ENCODE measurements at regions not wholly inside any gene's neighbourhood (a gene's known extent, or its start where the extent isn't known, plus 50 kb on each side); places are given as distances from the start of the nearest gene placed in this dataset.

GRCh38 chr2:120593921-120594686 is 141.6 kb upstream of the GLI2 start:
- Mint-ChIP-seq H3K4me3 (no peak overlapping the region), H3K27me3 (peaks cover 18% of the 10 kb centered on the region), H3K9me3 (no peaks in the 10 kb centered on the region), H3K36me3 (ENCODE audit: low read depth) (no peaks in the 10 kb centered on the region), H3K4me1 (ENCODE audit: low read depth) (no peaks in the 10 kb centered on the region), H3K27ac (no peak overlapping the region)
- intact Hi-C loops (cut with DNase I, micrococcal nuclease): no loop called here
- H3K4me1 ChIP-seq (ENCODE audit: insufficient read depth, low read length): no peaks in the 10 kb centered on the region
- POLR2A ChIA-PET: no interaction called here
- TF ChIP-seq CTCF (IDR thresholded peaks at IDR 0.05): no peak
- CTCF ChIA-PET: no interaction called here
- DNase-seq (no peak), ATAC-seq (ENCODE audit: poor library complexity) (no peak)
- H3K9me3 ChIP-seq (ENCODE audit: control insufficient read depth in 1 of 2, insufficient read depth in 1 of 2, low read length in 2 of 2): no peaks in the 10 kb centered on the region
- H3K4me3 ChIP-seq (ENCODE audit: low read length): no peak overlapping the region
- H3K36me3 ChIP-seq (ENCODE audit: insufficient read depth, low read length): no peaks in the 10 kb centered on the region
- no peak overlapping the region for H3K27ac ChIP-seq (ENCODE audit: low read depth in 1 of 2, low read length in 2 of 2)
- peaks cover 0 to 2% of the 10 kb centered on the region in 2 experiments for H3K27me3 ChIP-seq (ENCODE audit: control insufficient read depth in 1 of 2, insufficient read depth in 2 of 2, low read length in 2 of 2)

DNA sequence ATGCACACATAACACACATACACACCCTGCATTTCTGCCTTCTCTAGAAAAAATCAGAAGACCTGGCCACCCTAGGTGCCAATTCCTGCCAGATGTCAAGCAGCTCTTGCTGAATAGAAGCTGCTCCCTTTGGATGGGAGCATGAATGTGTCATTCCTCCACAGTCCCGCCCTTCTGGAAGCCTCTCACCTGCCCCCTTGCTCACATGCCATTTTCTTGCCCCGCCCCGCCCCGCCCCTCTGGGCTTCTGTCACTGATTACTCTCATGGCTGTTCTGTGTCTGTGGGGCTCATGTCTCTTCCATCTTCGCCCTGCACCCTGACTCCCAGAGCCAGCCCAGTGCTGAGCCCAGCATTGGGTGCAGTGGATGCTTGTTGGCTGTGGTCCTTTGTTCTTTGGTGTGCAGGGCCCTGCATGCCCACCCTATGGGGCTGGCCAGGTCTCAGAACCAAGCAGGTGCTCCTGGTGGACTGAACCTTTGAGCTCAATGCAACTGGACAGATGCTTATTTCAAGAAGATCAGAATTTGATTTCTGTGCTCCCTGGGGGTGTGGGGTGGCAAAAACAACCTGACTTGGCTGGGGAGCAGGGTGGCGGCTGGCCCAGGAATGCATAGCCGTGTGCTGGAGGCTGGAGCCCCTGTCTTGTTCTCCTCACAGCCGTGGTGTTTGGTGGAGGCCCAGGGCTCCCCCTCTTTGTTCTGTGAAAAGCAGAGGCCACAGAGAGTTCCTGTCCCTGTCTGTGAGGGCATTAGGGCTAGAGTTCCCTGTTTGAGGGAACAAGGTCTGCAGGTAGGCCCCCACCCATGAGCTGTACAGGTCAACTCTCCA is 140.6 kb upstream of the GLI2 start:
- no peak overlapping the region for H3K27ac ChIP-seq (ENCODE audit: low read depth in 1 of 2, low read length in 2 of 2)

GRCh38 chr2:120595739-120596138 is 139.9 kb upstream of the GLI2 start:
- ChIA-PET POLR2A (no interaction called here), CTCF (no interaction called here)
- intact Hi-C loops (cut with DNase I, micrococcal nuclease): no loop called here
- Histone ChIP-seq H3K4me3 (ENCODE audit: low read length) (no peak overlapping the region), H3K9me3 (ENCODE audit: control insufficient read depth in 1 of 2, insufficient read depth in 1 of 2, low read length in 2 of 2) (peaks cover 0 to 5% of the 10 kb centered on the region in 2 experiments), H3K36me3 (ENCODE audit: insufficient read depth, low read length) (no peaks in the 10 kb centered on the region), H3K4me1 (ENCODE audit: insufficient read depth, low read length) (no peaks in the 10 kb centered on the region), H3K27ac (ENCODE audit: low read depth in 1 of 2, low read length in 2 of 2) (no peak overlapping the region), H3K27me3 (ENCODE audit: control insufficient read depth in 1 of 2, insufficient read depth in 2 of 2, low read length in 2 of 2) (no peaks in the 10 kb centered on the region)
- Mint-ChIP-seq H3K4me1 (ENCODE audit: low read depth) (no peaks in the 10 kb centered on the region), H3K4me3 (no peak overlapping the region), H3K36me3 (ENCODE audit: low read depth) (no peaks in the 10 kb centered on the region), H3K27me3 (peaks cover 2% of the 10 kb centered on the region), H3K9me3 (no peaks in the 10 kb centered on the region), H3K27ac (no peak overlapping the region)
- DNase-seq (no peak), ATAC-seq (ENCODE audit: poor library complexity) (no peak)
- TF ChIP-seq CTCF (IDR thresholded peaks at IDR 0.05): no peak

More for the DNA sequence above, 140.6 kb upstream of the GLI2 start:
- H3K9me3 Mint-ChIP-seq: no peaks in the 10 kb centered on the region
- intact Hi-C loops (cut with DNase I, micrococcal nuclease): no loop called here
- no peak overlapping the region for H3K4me3 ChIP-seq (ENCODE audit: low read length)
- no peaks in the 10 kb centered on the region for H3K4me1 ChIP-seq (ENCODE audit: insufficient read depth, low read length)
- ChIA-PET POLR2A (no interaction called here), CTCF (no interaction called here)
- H3K27ac Mint-ChIP-seq: no peak overlapping the region
- ATAC-seq (ENCODE audit: poor library complexity): no peak
- H3K27me3 Mint-ChIP-seq: peaks cover 9% of the 10 kb centered on the region
- no peak for TF ChIP-seq CTCF (IDR thresholded peaks at IDR 0.05)
- DNase-seq: no peak
- H3K36me3 Mint-ChIP-seq (ENCODE audit: low read depth): no peaks in the 10 kb centered on the region
- no peaks in the 10 kb centered on the region for H3K9me3 ChIP-seq (ENCODE audit: control insufficient read depth in 1 of 2, insufficient read depth in 1 of 2, low read length in 2 of 2)
- no peaks in the 10 kb centered on the region for H3K4me1 Mint-ChIP-seq (ENCODE audit: low read depth)
- H3K36me3 ChIP-seq (ENCODE audit: insufficient read depth, low read length): no peaks in the 10 kb centered on the region
- no peak overlapping the region for H3K4me3 Mint-ChIP-seq
- H3K27me3 ChIP-seq (ENCODE audit: control insufficient read depth in 1 of 2, insufficient read depth in 2 of 2, low read length in 2 of 2): no peaks in the 10 kb centered on the region
